ENCODE measurements at regions not wholly inside any gene's neighbourhood (a gene's known extent, or its start where the extent isn't known, plus 50 kb on each side); places are given as distances from the start of the nearest gene placed in this dataset.

DNA sequence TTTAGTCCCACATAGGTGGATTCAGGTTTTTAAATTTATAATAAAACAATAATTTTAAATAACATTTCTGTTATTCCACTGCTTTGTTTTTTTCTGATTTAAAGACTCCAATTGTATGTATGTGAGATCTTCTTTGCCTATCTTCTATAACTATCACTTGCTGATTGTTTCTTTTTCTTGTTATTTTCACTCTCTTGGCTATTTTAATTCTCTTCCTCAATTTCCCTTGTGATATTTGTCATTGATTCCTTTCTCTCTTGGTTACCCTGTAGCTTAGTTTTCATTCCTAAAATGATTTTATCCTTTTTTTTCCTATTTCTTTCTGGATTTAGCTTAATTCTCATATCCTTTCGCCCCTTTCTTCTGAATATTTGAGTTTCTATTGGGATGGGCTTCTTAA lies 227.3 kb upstream of the TENT5A start:
- TF ChIP-seq TEAD4 (IDR thresholded peaks at IDR 0.05; ENCODE audit: low read depth, low read length) (no peak), POLR2AphosphoS5 (IDR thresholded peaks at IDR 0.05; ENCODE audit: low read depth, low read length) (no peak), CBX8 (IDR thresholded peaks at IDR 0.05; ENCODE audit: borderline replicate concordance, low read depth, low read length) (no peak), CTCF (IDR thresholded peaks at IDR 0.05; ENCODE audit: control extremely low read depth in 1 of 3, insufficient read depth in 1 of 3, low read depth in 1 of 3, low read length in 3 of 3) (no peak), RAD21 (IDR thresholded peaks at IDR 0.05 in 1 of 2, conservative IDR thresholded peaks at IDR 0.05 in 1 of 2; ENCODE audit: low read depth in 2 of 2, low read length in 2 of 2) (no peak), MAX (IDR thresholded peaks at IDR 0.05) (no peak), CHD7 (IDR thresholded peaks at IDR 0.05; ENCODE audit: insufficient replicate concordance, low read length) (no peak), EZH2 (IDR thresholded peaks at IDR 0.05; ENCODE audit: low read depth, low read length, severe bottlenecking) (no peak), CREB1 (IDR thresholded peaks at IDR 0.05) (no peak), POLR2A (IDR thresholded peaks at IDR 0.05; ENCODE audit: control extremely low read depth in 1 of 2, low read depth in 2 of 2, low read length in 2 of 2) (no peak), JUND (IDR thresholded peaks at IDR 0.05; ENCODE audit: low read length) (no peak), SUZ12 (IDR thresholded peaks at IDR 0.05; ENCODE audit: low read length) (no peak), SIN3A (conservative IDR thresholded peaks at IDR 0.05 in 1 of 2, IDR thresholded peaks at IDR 0.05 in 1 of 2; ENCODE audit: low read depth in 1 of 2, low read length in 2 of 2) (no peak)

Measured in H1 (cell line).